ENCODE measurements at regions not wholly inside any gene's neighbourhood (a gene's known extent, or its start where the extent isn't known, plus 50 kb on each side); places are given as distances from the start of the nearest gene placed in this dataset.

- Histone ChIP-seq H3K4me3 (no peak overlapping the region), H3K9me3 (no peaks in the 10 kb centered on the region), H3K9ac (ENCODE audit: low read depth in 2 of 2, low read length in 2 of 2) (no peak overlapping the region), H3K36me3 (no peaks in the 10 kb centered on the region), H3K27me3 (no peaks in the 10 kb centered on the region), H3K27ac (no peak overlapping the region), H3K4me1 (no peaks in the 10 kb centered on the region)
- intact Hi-C loops (cut with DNase I) = no loop called here
- no peak for DNase-seq
- TF ChIP-seq, protein P1, sequence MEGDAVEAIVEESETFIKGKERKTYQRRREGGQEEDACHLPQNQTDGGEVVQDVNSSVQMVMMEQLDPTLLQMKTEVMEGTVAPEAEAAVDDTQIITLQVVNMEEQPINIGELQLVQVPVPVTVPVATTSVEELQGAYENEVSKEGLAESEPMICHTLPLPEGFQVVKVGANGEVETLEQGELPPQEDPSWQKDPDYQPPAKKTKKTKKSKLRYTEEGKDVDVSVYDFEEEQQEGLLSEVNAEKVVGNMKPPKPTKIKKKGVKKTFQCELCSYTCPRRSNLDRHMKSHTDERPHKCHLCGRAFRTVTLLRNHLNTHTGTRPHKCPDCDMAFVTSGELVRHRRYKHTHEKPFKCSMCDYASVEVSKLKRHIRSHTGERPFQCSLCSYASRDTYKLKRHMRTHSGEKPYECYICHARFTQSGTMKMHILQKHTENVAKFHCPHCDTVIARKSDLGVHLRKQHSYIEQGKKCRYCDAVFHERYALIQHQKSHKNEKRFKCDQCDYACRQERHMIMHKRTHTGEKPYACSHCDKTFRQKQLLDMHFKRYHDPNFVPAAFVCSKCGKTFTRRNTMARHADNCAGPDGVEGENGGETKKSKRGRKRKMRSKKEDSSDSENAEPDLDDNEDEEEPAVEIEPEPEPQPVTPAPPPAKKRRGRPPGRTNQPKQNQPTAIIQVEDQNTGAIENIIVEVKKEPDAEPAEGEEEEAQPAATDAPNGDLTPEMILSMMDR (IDR thresholded peaks at IDR 0.05) = no peak
Measured at GRCh38 chr15:91620229-91620628, 233.3 kb upstream of the SLCO3A1 start.

DNA sequence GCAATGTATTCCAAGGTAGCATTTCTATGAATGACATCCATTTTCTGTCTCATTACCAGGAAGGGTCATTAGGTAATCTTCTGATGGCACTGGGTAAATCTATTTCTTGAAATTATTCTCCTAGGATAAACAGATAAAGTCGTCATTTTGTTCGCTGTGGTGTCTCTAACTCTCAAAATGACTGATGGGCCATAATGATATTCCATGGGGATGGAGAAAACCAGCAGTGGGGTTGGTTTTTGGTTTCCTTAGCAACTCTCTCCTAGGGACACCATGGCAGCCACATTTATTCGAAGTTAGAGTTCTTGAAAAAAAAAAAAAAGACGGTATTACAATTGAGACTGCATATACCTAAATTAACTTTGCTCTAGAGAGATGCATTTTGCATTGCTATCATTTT, 231.3 kb upstream of the SLCO3A1 start:
- no peak overlapping the region for H3K9ac ChIP-seq (ENCODE audit: low read depth in 2 of 2, low read length in 2 of 2)
- H3K4me1 ChIP-seq = no peaks in the 10 kb centered on the region
- H3K9me3 ChIP-seq = no peaks in the 10 kb centered on the region
- H3K27me3 ChIP-seq = no peaks in the 10 kb centered on the region
- H3K27ac ChIP-seq = no peak overlapping the region
- no peak overlapping the region for H3K4me3 ChIP-seq
- TF ChIP-seq, protein P1 (IDR thresholded peaks at IDR 0.05) = no peak
- no peak for DNase-seq
- intact Hi-C loops (cut with DNase I) = no loop called here
- no peaks in the 10 kb centered on the region for H3K36me3 ChIP-seq

DNA sequence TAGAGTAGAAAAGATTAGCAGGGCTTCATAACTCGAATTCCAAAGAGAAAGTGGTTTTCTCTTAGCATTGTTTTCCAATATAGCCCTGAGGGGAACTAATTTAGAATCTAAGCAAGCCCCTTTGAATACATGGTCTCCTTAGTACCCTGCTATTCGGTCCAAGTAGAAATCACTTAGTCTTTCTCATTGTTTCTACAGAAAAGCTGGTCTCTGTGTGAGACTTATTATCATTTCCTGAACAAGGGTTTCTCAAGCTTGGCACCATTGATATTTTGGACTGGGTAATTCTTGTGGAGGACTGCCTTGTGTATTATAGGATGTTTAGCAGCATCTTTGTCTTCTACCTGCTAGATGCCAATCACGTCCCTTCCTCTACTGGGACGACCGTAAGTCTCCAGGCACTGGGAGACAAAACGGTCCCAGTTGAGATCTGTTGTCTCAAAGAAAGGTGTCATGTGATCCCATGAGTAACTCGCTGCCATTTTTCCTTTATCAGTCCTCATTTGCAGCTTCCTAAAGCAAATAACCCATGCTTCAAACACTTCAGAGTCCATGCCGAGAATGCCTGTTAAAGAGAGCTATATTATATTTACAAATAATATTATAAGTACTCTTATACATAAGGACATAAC, 230.7 kb upstream of the SLCO3A1 start:
- H3K27ac ChIP-seq = no peak overlapping the region
- TF ChIP-seq, protein P1 (IDR thresholded peaks at IDR 0.05) = no peak

GRCh38 chr15:91624353-91624968, 229.0 kb upstream of the SLCO3A1 start:
- no peak overlapping the region for H3K9ac ChIP-seq (ENCODE audit: low read depth in 2 of 2, low read length in 2 of 2)
- no peak overlapping the region for H3K4me3 ChIP-seq
- no peaks in the 10 kb centered on the region for H3K4me1 ChIP-seq
- no peaks in the 10 kb centered on the region for H3K36me3 ChIP-seq
- H3K27me3 ChIP-seq = no peaks in the 10 kb centered on the region
- TF ChIP-seq, protein P1 (IDR thresholded peaks at IDR 0.05) = no peak
- H3K9me3 ChIP-seq = no peaks in the 10 kb centered on the region
- intact Hi-C loops (cut with DNase I) = no loop called here
- no peak overlapping the region for H3K27ac ChIP-seq
- no peak for DNase-seq

More for the DNA sequence above, 230.7 kb upstream of the SLCO3A1 start:
- no peak overlapping the region for H3K9ac ChIP-seq (ENCODE audit: low read depth in 2 of 2, low read length in 2 of 2)
- no peaks in the 10 kb centered on the region for H3K9me3 ChIP-seq
- no peaks in the 10 kb centered on the region for H3K36me3 ChIP-seq
- intact Hi-C loops (cut with DNase I) = no loop called here
- no peaks in the 10 kb centered on the region for H3K4me1 ChIP-seq
- H3K4me3 ChIP-seq = no peak overlapping the region
- DNase-seq = no peak
- no peaks in the 10 kb centered on the region for H3K27me3 ChIP-seq

- H3K4me1 ChIP-seq = no peaks in the 10 kb centered on the region
- H3K27me3 ChIP-seq = no peaks in the 10 kb centered on the region
- intact Hi-C loops (cut with DNase I) = no loop called here
- no peak for DNase-seq
- H3K9me3 ChIP-seq = no peaks in the 10 kb centered on the region
- no peak overlapping the region for H3K27ac ChIP-seq
- TF ChIP-seq, protein P1 (IDR thresholded peaks at IDR 0.05) = no peak
- no peaks in the 10 kb centered on the region for H3K36me3 ChIP-seq
- no peak overlapping the region for H3K9ac ChIP-seq (ENCODE audit: low read depth in 2 of 2, low read length in 2 of 2)
- no peak overlapping the region for H3K4me3 ChIP-seq
Measured at GRCh38 chr15:91625506-91625905, 228.0 kb upstream of the SLCO3A1 start.
